Mucosa of stomach (tissue), 1 donor: ENCODE measurements at regions not wholly inside any gene's neighbourhood (a gene's known extent, or its start where the extent isn't known, plus 50 kb on each side); places are given as distances from the start of the nearest gene placed in this dataset.

Source experiments
- H3K27me3 ChIP-seq: one replicate; pipeline ENCODE4 v1.7.0; 2013; ENCODE audit warnings: mild to moderate bottlenecking, low read length; ENCODE audit not compliant: control insufficient read depth, insufficient read depth
- H3K36me3 ChIP-seq: one replicate; pipeline ENCODE4 v1.7.0; 2013; ENCODE audit warnings: low read length; ENCODE audit not compliant: control insufficient read depth, insufficient read depth
- H3K4me1 ChIP-seq: one replicate; pipeline ENCODE4 v1.7.0; 2013; ENCODE audit warnings: mild to moderate bottlenecking, low read length; ENCODE audit not compliant: control insufficient read depth, insufficient read depth
- H3K4me3 ChIP-seq: one replicate; pipeline ENCODE4 v1.7.0; 2013; ENCODE audit warnings: low read length
- H3K9ac ChIP-seq: one replicate; pipeline ENCODE4 v1.7.0; 2013; ENCODE audit warnings: mild to moderate bottlenecking, low read length, moderate library complexity
- H3K9me3 ChIP-seq: one replicate; pipeline ENCODE4 v1.7.0; 2013; ENCODE audit warnings: mild to moderate bottlenecking, low read length, moderate library complexity; ENCODE audit not compliant: control insufficient read depth
- donor health status: Pancreatic carcinoma.

- no peak overlapping the region for H3K9ac ChIP-seq
- H3K4me1 ChIP-seq: peaks cover 4% of the 10 kb centered on the region
- H3K9me3 ChIP-seq: no peaks in the 10 kb centered on the region
- H3K36me3 ChIP-seq: no peaks in the 10 kb centered on the region
- H3K27me3 ChIP-seq: no peaks in the 10 kb centered on the region
- H3K4me3 ChIP-seq: no peak overlapping the region
Observed at GRCh38 chr16:86069736-86070298, 170.9 kb downstream of the IRF8 start.

DNA sequence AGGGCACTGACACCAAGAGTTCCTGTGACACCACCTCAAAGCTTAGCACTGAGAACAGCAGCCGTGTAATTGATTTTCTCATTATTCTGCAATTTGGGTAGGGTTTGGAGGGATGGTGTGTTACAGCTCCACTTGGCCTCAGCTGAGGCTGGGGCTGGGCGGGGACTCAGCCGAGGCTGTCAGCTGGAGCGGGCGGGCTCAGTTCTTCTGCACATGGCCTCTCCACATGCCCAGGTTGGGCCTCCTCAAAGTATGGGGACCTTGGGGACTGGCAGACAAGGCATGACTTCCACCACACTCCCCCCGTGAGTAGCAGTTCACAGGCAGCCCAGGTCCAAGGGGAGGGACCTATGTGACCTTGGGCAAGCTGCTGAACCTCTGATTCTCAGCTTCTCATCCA lies 171.5 kb downstream of the IRF8 start:
- no peaks in the 10 kb centered on the region for H3K36me3 ChIP-seq
- H3K9ac ChIP-seq: no peak overlapping the region
- H3K4me1 ChIP-seq: peaks cover 4% of the 10 kb centered on the region
- H3K9me3 ChIP-seq: no peaks in the 10 kb centered on the region
- H3K27me3 ChIP-seq: no peaks in the 10 kb centered on the region
- H3K4me3 ChIP-seq: no peak overlapping the region

GRCh38 chr16:86070971-86071370 lies 172.0 kb downstream of the IRF8 start:
- Histone ChIP-seq H3K27me3 (no peaks in the 10 kb centered on the region), H3K9me3 (no peaks in the 10 kb centered on the region), H3K9ac (no peak overlapping the region), H3K36me3 (no peaks in the 10 kb centered on the region), H3K4me3 (no peak overlapping the region), H3K4me1 (peaks cover 4% of the 10 kb centered on the region)

- Histone ChIP-seq H3K9ac (no peak overlapping the region), H3K9me3 (no peaks in the 10 kb centered on the region), H3K27me3 (no peaks in the 10 kb centered on the region), H3K4me1 (peaks cover 4% of the 10 kb centered on the region), H3K4me3 (no peak overlapping the region), H3K36me3 (no peaks in the 10 kb centered on the region)
Observed at GRCh38 chr16:86071611-86072240, 172.8 kb downstream of the IRF8 start.

DNA sequence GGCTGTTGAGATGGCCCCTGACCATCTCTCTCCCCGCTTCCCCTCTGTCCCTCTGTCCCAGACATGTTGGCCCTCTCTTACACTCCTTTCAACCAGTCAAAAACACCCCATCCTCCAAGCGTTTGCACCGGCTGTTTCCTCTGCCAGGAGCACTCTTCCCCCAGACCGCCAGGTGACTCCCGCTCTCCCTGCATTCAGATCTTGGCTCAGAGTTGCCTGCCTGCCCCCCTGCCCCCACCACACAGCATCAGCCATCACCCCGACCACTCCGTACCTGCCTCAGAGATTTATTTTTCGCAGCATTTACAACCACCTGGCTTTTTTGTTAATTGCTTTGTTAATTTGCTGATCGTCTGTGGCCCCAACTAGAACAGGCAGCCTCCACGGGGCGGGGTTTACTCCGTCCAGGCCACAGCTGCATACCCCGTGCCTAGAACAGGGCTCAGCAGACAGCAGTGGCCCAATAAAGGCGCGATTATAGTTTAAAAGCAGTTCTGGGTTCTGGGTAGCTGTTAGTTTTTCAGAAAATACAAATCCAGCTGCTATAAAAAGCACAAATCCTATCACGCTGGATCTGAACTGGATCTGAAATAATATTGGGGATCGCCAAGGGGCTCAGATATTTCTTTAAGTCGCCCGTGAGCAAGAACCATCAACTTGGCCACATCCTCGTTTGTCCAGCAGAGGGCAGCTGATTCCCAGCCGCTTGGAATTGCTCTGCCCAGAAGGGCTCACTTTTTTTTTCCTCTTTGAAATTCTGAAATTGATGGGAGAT lies 173.6 kb downstream of the IRF8 start:
- Histone ChIP-seq H3K4me1 (peaks cover 4% of the 10 kb centered on the region), H3K9ac (no peak overlapping the region), H3K9me3 (no peaks in the 10 kb centered on the region), H3K27me3 (no peaks in the 10 kb centered on the region), H3K36me3 (no peaks in the 10 kb centered on the region), H3K4me3 (no peak overlapping the region)

DNA sequence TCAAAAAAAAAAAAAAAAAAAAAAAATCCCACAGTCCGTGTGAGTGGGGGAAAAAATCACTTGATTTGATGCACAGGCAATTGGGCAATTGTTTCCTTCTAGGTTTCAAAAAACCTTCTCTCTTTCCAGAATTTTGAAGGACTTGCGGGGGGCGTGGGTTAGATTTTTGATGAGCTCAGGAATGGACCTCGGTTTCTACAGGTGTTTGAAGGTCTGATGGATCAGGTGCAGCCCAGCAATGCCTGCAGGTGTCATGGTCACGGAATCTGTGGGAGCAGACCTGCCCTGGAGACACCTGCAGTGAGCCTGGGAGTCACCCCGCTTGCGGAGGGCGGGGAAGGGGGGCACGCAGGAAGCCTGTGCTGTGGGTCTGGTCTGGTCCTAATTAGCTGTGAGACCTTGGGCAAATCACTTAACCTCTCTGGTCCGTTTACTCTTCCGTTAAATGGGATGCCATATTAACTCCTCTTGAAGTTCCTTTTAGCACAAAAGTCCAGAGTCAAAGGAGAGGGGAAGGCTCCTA lies 174.2 kb downstream of the IRF8 start:
- Histone ChIP-seq H3K36me3 (no peaks in the 10 kb centered on the region), H3K4me3 (no peak overlapping the region), H3K4me1 (peaks cover 4% of the 10 kb centered on the region), H3K9me3 (no peaks in the 10 kb centered on the region), H3K27me3 (no peaks in the 10 kb centered on the region), H3K9ac (no peak overlapping the region)

DNA sequence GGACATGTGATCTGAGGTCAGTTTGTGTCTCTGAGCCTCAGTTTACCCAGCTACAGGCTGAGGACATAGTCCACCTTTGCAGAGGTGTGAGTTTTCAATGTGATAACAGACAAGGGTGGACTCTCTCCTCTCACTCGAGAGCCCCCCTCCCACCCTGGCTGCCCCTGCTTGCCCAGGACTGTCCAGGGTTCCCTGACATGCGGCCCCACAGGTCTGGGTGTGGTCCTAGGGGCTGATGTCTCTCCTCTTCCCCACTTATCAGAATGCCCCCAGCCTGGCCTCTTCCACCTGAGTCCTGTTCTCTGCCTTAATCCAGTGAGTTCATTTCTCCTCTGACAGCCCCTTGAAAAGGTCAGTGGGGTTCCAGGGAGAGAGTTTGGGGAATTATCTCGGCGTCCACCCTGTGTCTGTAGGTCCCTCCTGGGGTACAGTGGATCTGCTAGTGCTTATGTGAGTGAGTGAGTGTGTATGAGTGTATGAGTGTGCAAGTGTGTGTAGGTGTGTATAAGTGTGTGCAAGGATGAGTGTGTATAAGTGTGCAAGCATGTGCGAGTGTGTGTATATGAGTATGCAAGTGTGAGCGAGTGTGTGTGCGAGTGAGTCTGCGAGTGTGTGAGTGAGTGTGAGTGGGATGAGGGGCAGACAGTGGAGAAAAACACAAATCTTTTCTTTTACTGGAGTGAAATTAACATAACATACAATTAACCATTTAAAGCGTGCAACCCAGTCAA lies 175.0 kb downstream of the IRF8 start:
- H3K9ac ChIP-seq: no peak overlapping the region
- H3K4me1 ChIP-seq: peaks cover 4% of the 10 kb centered on the region
- no peak overlapping the region for H3K4me3 ChIP-seq
- no peaks in the 10 kb centered on the region for H3K27me3 ChIP-seq
- H3K36me3 ChIP-seq: no peaks in the 10 kb centered on the region
- H3K9me3 ChIP-seq: no peaks in the 10 kb centered on the region

DNA sequence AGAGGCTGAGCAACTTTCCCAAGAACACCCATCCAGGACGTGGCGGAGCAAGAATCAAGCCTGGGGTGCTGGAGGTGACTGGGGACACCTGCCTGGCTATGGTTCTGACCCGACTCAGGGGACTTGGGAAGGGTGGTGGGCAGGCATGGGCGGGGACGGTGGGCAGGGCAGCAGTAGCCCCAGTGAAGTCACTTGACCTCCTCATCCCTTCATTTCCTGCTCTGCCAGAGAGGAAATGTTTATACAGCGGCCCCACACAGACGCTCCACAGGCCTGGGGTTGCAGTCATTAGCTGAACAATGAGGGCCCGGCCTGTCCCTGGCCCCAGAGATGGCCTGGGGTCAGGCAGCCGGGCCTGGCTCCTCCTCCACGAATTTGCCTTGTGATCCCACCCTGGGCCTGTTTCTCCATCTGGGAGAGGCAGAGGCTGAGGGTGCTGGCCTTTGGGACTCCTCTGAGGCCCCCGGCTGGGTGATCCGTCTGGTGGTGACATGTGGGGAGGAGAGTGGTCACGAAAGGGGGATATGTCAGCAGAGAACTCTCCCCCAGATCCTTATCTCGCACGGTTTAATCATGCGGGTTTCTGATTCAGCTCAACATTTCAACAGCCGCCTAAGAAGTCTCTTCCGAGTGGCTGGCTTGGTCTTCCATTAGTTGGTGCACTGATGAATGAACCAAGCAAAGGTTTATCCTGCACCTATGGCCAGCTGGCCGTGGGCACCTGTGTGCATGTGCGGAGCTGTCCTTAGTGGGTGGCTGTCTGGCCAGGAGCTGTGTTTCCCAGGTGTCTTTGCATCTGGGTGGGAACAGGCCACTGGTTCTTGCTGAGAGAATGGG lies 175.9 kb downstream of the IRF8 start:
- no peaks in the 10 kb centered on the region for H3K27me3 ChIP-seq
- no peak overlapping the region for H3K9ac ChIP-seq
- H3K36me3 ChIP-seq: no peaks in the 10 kb centered on the region

DNA sequence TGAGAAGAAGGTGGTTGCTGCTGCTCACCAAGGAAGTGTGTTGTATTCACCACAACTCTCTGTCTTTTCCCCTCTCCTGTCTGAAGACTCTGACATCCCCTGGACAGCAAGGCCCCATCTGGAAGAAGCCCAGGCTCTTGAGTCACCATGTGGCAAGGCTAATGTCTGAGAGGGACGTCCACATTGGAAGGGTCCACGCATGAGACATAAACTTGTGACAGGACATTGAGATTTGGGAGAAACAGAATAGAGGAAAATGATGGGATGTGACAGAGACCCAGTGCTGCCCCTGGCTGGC lies 176.5 kb downstream of the IRF8 start:
- H3K27me3 ChIP-seq: no peaks in the 10 kb centered on the region
- peaks cover 4% of the 10 kb centered on the region for H3K4me1 ChIP-seq

More for the DNA sequence above, 175.9 kb downstream of the IRF8 start:
- peaks cover 4% of the 10 kb centered on the region for H3K4me1 ChIP-seq
- H3K4me3 ChIP-seq: no peak overlapping the region
- no peaks in the 10 kb centered on the region for H3K9me3 ChIP-seq

DNA sequence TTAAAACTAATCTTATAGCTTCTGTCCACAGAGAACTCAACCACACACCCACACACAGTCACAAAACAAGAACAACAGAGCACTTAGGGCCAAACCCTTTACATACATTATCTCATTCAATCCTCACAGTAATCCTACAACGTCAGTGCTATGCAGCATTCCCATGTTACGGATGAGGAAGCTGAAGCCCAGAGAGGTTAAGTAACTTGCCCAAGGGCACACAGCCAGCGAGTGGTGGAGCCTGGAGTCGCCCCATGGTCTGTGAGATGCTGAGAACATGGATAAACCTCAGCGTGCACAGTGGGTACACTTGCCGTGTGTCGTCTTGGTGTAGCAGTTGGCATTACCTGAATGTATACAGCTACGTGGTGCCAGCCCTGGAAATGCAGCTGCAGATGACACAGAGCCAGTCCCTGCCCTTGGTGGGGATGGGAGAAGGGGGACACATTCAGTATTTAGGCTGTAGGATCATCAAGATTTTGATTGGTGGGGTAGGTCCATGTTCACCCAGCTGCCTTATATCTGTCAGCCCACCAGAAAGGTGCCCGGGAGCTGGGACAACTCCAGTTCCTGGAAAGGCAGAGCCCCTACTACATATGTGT lies 177.0 kb downstream of the IRF8 start:
- no peak overlapping the region for H3K4me3 ChIP-seq
- no peaks in the 10 kb centered on the region for H3K27me3 ChIP-seq
- peaks cover 4% of the 10 kb centered on the region for H3K4me1 ChIP-seq
- no peaks in the 10 kb centered on the region for H3K36me3 ChIP-seq
- no peak overlapping the region for H3K9ac ChIP-seq
- H3K9me3 ChIP-seq: no peaks in the 10 kb centered on the region

More for the DNA sequence above, 176.5 kb downstream of the IRF8 start:
- Histone ChIP-seq H3K9ac (no peak overlapping the region), H3K36me3 (no peaks in the 10 kb centered on the region), H3K9me3 (no peaks in the 10 kb centered on the region), H3K4me3 (no peak overlapping the region)

GRCh38 chr16:86076606-86077005 lies 177.6 kb downstream of the IRF8 start:
- H3K27me3 ChIP-seq: no peaks in the 10 kb centered on the region
- H3K4me1 ChIP-seq: peaks cover 4% of the 10 kb centered on the region
- no peaks in the 10 kb centered on the region for H3K36me3 ChIP-seq
- no peaks in the 10 kb centered on the region for H3K9me3 ChIP-seq
- H3K4me3 ChIP-seq: no peak overlapping the region
- no peak overlapping the region for H3K9ac ChIP-seq
